Liver (tissue), 3 donors: ENCODE measurements at regions not wholly inside any gene's neighbourhood (a gene's known extent, or its start where the extent isn't known, plus 50 kb on each side); places are given as distances from the start of the nearest gene placed in this dataset.

Source experiments
- HNF4G ChIP-seq: IDR thresholded peaks from 2 replicates; pipeline ENCODE4 v1.6.1; 2016; ENCODE audit warnings: antibody characterized with exemption
- JUND ChIP-seq, 2 donors: IDR thresholded peaks; 2 replicates each; pipeline ENCODE4 v1.6.1; 2016; ENCODE audit warnings: antibody characterized with exemption in 2 of 2
- RAD21 ChIP-seq, 2 donors: IDR thresholded peaks; 2 replicates each; pipeline ENCODE4 v1.6.1; 2016; ENCODE audit warnings: antibody characterized with exemption in 2 of 2, mild to moderate bottlenecking in 2 of 2
- SP1 ChIP-seq: IDR thresholded peaks from 2 replicates; pipeline ENCODE4 v1.6.1; 2018; ENCODE audit warnings: antibody characterized with exemption, mild to moderate bottlenecking
- YY1 ChIP-seq: IDR thresholded peaks from 2 replicates; pipeline ENCODE4 v1.6.1; 2016; ENCODE audit warnings: antibody characterized with exemption, mild to moderate bottlenecking
- TF ChIP-seq, protein P1 (sequence below): IDR thresholded peaks from 2 replicates; pipeline ENCODE4 v1.6.1; 2016; ENCODE audit warnings: antibody characterized with exemption
- TF ChIP-seq, protein P2 (sequence below): fragments of 150-350 bp; IDR thresholded peaks from 2 replicates; pipeline ENCODE4 v1.5.1; 2017; ENCODE audit warnings: improper control_type of control experiment, low read depth, low read length; ENCODE audit not compliant: missing input control
- TF ChIP-seq, protein P3 (sequence below): IDR thresholded peaks from 2 replicates; pipeline ENCODE4 v1.6.1; 2016; ENCODE audit warnings: antibody characterized with exemption
- TF ChIP-seq, protein P4 (sequence below): IDR thresholded peaks from 2 replicates; pipeline ENCODE4 v1.6.1; 2016; ENCODE audit warnings: antibody characterized with exemption, mild to moderate bottlenecking
- donor health status: healthy.
- donor health status: healthy.

DNA sequence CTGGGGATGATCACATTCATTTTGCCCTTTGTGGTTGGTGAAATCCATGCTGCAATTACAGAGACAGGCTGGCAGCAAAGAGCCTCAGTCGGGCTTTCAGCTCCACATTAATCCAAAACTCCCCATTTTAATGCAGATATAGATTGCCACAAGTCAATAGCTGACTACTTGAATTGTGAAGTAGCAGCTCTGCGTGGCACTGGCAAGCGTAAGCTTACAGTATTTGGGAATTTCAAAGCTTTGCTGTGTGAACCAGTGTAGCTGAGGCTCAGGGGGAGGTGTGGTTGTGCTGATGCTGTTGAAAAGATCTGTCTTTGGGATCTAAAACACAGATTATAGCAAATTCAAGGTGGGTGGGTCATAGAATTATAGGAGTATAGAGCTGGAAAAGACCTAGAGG lies 290.3 kb upstream of the ONECUT1 start:
- TF ChIP-seq YY1 = no peak
- TF ChIP-seq, protein P1, sequence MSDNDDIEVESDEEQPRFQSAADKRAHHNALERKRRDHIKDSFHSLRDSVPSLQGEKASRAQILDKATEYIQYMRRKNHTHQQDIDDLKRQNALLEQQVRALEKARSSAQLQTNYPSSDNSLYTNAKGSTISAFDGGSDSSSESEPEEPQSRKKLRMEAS = no peak
- TF ChIP-seq, protein P2, sequence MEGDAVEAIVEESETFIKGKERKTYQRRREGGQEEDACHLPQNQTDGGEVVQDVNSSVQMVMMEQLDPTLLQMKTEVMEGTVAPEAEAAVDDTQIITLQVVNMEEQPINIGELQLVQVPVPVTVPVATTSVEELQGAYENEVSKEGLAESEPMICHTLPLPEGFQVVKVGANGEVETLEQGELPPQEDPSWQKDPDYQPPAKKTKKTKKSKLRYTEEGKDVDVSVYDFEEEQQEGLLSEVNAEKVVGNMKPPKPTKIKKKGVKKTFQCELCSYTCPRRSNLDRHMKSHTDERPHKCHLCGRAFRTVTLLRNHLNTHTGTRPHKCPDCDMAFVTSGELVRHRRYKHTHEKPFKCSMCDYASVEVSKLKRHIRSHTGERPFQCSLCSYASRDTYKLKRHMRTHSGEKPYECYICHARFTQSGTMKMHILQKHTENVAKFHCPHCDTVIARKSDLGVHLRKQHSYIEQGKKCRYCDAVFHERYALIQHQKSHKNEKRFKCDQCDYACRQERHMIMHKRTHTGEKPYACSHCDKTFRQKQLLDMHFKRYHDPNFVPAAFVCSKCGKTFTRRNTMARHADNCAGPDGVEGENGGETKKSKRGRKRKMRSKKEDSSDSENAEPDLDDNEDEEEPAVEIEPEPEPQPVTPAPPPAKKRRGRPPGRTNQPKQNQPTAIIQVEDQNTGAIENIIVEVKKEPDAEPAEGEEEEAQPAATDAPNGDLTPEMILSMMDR = no peak
- TF ChIP-seq SP1 = no peak
- TF ChIP-seq HNF4G = no peak
- TF ChIP-seq, protein P3, sequence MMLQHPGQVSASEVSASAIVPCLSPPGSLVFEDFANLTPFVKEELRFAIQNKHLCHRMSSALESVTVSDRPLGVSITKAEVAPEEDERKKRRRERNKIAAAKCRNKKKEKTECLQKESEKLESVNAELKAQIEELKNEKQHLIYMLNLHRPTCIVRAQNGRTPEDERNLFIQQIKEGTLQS = no peak
- TF ChIP-seq, protein P4, sequence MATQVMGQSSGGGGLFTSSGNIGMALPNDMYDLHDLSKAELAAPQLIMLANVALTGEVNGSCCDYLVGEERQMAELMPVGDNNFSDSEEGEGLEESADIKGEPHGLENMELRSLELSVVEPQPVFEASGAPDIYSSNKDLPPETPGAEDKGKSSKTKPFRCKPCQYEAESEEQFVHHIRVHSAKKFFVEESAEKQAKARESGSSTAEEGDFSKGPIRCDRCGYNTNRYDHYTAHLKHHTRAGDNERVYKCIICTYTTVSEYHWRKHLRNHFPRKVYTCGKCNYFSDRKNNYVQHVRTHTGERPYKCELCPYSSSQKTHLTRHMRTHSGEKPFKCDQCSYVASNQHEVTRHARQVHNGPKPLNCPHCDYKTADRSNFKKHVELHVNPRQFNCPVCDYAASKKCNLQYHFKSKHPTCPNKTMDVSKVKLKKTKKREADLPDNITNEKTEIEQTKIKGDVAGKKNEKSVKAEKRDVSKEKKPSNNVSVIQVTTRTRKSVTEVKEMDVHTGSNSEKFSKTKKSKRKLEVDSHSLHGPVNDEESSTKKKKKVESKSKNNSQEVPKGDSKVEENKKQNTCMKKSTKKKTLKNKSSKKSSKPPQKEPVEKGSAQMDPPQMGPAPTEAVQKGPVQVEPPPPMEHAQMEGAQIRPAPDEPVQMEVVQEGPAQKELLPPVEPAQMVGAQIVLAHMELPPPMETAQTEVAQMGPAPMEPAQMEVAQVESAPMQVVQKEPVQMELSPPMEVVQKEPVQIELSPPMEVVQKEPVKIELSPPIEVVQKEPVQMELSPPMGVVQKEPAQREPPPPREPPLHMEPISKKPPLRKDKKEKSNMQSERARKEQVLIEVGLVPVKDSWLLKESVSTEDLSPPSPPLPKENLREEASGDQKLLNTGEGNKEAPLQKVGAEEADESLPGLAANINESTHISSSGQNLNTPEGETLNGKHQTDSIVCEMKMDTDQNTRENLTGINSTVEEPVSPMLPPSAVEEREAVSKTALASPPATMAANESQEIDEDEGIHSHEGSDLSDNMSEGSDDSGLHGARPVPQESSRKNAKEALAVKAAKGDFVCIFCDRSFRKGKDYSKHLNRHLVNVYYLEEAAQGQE = no peak
- TF ChIP-seq JUND (IDR thresholded peaks at IDR 0.05) = no peak
- no peak for TF ChIP-seq RAD21 (IDR thresholded peaks at IDR 0.05)
